NB4 (cell line): ENCODE measurements at regions not wholly inside any gene's neighbourhood (a gene's known extent, or its start where the extent isn't known, plus 50 kb on each side); places are given as distances from the start of the nearest gene placed in this dataset.

Source experiments
- CTCF ChIP-seq: IDR thresholded peaks from one replicate; pipeline ENCODE4 v1.5.1; 2012; ENCODE audit warnings: low read depth, low read length
- POLR2A ChIP-seq: IDR thresholded peaks from 2 replicates; pipeline ENCODE4 v1.6.1; 2011; ENCODE audit warnings: mild to moderate bottlenecking; ENCODE audit not compliant: insufficient read length; ENCODE audit errors: extremely low read depth
- TF ChIP-seq, protein P1 (sequence below): IDR thresholded peaks from 2 replicates; pipeline ENCODE4 v1.6.1; 2011; ENCODE audit warnings: low read depth, low read length

DNA sequence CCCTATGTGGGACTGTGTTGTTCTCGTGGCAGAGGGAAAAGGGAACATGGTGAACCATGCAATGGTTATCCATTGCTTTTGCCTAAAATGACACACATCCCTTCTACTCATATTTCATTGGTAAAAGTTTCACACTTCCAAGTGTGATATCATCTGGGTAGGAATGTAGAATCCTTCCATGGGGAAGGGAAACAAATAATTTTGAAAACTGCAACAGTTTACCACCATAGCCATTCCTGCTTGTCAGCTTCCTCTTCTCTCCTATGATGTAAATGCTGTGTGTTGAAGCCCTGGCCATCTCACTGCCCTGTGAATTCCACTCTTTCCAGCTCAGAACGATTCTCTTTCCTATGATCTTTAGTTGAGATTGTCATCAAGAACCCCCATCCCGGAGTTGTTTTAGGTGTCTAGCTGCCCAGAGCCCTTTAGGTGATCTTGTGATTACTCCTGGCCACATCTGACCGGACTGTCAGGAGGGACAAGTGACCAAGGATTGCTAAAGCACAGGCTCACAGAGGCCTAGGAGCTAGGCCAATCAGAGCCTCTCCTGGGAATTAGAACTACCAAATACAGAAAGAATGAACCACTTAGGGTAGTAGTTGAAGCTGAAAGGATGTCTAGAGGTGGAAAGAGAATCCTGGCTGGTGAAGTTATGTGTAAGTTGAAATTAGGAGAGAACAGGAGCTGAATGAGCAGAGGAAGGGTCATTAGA, 84.6 kb downstream of the VCPKMT start:
- TF ChIP-seq CTCF (no peak), POLR2A (no peak)
- TF ChIP-seq, protein P1, sequence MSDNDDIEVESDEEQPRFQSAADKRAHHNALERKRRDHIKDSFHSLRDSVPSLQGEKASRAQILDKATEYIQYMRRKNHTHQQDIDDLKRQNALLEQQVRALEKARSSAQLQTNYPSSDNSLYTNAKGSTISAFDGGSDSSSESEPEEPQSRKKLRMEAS, result no peak
